Pulmonary artery endothelial cell (primary cell): ENCODE measurements at regions not wholly inside any gene's neighbourhood (a gene's known extent, or its start where the extent isn't known, plus 50 kb on each side); places are given as distances from the start of the nearest gene placed in this dataset.
"Not testable (repeated sequence)": the region's sequence is repeated elsewhere in the genome, so short reads cannot be mapped to it uniquely, and the experiment has no call there.

Experiments used
- DNase-seq: peaks from one replicate; pipeline ENCODE4 v3.0.0-alpha.2; 2011; ENCODE audit warnings: low read depth, low spot score

DNA sequence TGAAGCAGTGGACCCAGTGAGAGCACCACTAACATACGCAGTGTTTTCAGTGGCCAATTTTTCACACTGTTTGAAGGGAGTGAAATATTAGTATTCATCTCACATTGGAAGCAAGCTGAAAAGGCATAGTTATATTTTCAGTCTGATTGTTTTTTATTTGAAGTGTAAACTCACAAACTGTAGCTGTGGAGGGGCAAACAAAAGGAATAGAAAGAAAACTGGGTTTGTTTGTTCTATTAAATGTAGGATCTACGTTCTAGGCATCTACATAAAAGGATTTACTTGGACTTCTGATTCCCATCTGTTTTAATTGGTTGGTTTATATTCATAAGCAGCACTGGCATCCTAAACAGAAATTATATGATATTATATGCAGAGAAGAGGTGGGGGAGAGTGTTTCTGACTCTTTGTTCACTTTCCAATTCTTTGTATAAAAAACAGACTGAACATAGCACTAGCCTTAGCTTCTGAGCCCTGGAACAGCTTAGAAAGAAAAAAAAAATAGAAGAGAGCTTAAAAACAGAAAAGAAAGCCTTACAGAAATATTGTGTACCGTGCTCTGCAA lies 447.8 kb upstream of the KCND2 start:
- no peak for DNase-seq

DNA sequence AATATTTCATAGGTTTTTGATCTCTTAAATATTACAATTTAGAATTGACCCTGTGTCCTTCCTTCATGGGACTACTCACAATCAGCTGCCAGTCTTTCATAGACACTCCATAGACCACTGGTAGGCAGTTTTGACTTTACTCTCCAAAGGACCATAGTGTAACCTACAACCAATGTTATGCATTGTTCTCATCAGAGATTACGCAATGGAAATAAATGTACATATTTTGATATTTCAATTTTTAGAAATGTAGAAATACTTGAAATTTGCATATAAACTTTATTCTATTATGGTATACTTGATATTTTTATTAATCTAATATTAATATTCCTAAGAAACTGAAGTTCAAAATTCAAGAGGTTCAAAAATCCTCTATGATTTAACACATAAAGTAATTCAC lies 446.4 kb upstream of the KCND2 start:
- no peak for DNase-seq

GRCh38 chr7:119838444-119838843 lies 434.5 kb upstream of the KCND2 start:
- no peak for DNase-seq

- no peak for DNase-seq
These were observed 430.6 kb upstream of the KCND2 start for GRCh38 chr7:119842337-119842736.

- DNase-seq = no peak
These were observed 430.2 kb upstream of the KCND2 start for GRCh38 chr7:119842786-119843185.

DNA sequence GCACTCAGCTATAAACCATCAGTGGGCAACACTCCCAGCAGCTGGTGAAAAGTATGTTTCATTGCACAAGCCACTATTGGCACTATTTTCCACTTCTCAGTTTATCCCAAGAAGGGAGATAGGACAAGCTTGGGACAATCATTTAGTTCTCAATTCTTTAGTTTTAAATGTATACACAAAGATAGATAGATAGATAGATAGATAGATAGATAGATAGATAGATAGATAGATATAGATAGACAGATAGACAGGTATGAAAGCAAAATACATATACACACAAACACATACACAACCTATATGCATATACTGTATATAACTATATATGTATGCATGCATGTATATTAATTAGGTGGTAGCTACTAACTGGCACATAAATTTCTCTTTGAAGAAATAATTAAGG lies 411.6 kb upstream of the KCND2 start:
- DNase-seq = no peak

DNA sequence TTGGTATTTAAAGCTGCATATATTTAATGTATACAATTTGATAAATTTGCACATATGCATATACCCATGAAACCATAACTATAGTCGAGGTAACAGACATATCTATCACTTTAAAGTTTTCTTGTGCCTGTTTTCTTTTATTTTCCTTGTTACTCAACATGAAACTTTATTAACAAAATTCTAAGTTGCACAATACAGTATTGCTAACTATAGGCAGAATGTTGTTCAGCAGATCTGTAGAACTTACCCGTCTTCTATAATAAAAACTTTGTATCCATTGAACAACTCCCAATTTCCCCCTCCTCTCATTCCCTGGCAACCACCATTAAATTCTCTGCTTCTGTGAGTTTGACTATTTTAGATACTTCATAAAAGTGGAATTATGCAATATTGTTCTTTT lies 404.6 kb upstream of the KCND2 start:
- DNase-seq = no peak

DNA sequence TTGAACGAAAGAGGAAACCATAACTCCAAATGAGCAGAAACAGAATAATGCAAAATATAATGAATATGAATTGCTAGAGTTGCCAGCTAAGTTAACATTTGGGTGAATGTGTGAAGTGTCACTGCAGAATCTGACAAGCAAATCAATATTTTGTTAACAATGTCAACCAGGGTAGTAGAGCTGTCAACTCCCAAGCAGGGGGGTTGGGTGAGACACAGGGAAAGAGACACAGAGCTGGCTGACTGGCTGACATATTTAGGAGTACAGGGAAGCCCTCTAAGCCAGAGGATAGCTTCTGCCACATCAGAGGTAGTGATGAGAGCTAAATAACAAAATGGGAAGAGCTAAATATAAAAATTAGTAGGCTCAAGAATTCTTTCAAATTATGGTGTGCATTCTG lies 393.1 kb upstream of the KCND2 start:
- DNase-seq = no peak

DNA sequence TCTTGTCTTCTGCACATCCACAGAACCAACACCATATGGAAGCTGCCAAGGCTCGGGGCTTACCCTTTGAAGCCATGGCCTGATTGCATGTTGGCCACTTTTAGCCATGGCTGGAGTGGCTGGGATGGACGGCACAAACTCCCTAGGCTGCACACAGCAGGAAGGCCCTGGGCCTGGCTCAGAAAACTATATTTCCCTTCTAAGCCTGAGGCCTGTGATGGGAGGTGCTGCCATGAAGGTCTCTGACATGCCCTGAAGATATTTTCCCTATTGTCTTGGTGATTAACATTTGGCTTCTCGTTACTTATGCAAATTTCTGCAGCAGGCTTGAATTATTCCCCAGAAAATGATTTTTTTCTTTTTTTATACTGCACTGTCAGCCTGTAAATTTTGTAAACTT lies 387.0 kb upstream of the KCND2 start:
- DNase-seq = no peak

DNA sequence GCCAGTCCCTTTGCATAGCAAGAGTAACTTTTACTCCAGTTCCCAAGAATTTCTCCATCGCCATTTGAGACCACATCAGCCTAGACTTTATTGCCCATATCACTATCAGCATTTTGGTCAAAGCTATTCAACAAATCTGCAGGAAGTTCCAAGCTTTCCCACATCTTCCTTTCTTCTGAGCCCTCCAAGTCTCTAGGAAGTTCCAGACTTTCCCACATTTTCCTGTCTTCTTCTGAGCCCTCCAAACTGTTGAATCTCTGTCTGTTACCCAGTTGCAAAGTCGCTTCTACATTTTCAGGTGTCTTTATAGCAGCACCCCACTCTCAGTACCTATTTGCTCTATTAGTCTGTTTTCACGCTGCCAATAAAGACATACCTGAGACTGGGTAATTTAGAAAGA lies 386.4 kb upstream of the KCND2 start:
- DNase-seq = not testable (repeated sequence)

GRCh38 chr7:119888251-119888650 lies 384.7 kb upstream of the KCND2 start:
- DNase-seq = no peak

- DNase-seq = no peak
These were observed 382.3 kb upstream of the KCND2 start for GRCh38 chr7:119890631-119891030.

DNA sequence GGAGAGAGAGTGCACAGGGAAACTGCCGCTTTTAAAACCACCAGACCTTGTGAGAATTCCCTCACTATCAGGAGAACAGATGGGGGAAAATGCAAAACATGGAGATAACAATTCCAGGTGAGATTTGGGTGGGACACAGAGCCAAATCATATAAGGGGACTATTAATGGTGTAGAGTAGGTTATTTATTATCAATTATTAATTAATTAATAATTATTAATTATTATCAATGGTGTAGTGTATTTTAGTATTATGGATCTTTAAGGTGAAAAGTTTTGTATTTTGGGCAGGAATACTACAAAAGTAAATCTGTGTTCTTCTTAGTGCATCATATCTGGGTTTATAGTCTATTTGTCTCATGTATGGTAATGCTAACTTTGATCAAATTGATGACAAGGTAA lies 377.7 kb upstream of the KCND2 start:
- DNase-seq = no peak

DNA sequence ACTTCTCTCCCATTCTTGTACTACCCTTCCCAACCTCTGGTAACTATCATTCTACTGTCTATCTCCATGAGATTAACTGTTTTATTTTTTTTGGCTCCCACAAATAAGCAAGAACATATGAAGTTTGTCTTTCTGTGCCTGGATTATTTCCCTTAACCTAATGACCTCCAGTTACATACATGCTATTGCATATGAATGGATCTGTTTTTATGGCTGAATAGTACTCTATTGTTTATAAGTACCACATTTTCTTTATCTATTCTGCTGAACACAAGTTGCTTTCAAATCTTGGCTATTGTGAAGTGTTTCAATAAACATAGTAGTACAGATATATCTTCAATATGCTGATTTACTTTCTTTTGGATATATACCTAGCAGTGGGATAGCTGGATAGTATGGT lies 376.6 kb upstream of the KCND2 start:
- no peak for DNase-seq

DNA sequence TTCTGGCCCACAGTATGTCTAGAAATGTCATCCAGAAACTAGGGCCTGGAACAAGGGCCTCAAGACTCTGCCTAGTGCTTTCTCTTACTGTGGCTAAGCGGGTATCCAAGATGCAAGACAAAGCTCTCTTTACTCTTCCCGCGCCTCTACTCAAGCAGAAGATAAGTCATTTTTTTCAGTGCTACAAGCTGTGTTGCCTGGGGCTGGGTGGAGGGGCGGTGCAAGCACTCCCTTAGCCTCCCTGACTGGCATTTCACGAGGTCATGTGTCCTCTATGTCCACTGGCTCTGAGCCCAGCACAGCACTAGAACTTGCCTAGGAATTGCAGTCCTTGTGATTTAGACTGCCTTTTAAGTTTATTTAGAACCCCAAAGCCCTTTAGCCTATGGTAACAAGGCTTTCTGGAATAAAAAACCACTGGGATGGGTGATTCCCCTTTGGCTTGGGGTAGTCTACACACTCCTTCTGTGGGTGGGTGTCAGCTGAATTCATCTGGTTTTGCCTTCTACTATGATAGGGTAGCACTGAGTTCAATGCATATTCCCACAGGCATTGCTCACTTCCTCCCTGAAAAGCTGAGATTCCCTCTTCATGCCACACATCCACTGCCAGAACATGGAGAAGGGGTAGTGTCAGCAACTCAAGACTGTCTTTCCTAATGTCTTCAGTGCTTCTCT lies 371.8 kb upstream of the KCND2 start:
- DNase-seq = no peak

GRCh38 chr7:119903085-119903484 lies 369.9 kb upstream of the KCND2 start:
- no peak for DNase-seq

GRCh38 chr7:119905495-119905894 lies 367.5 kb upstream of the KCND2 start:
- DNase-seq = no peak

- DNase-seq = no peak
These were observed 364.0 kb upstream of the KCND2 start for GRCh38 chr7:119908948-119909347.

- not testable (repeated sequence) for DNase-seq
These were observed 358.9 kb upstream of the KCND2 start for GRCh38 chr7:119914119-119914518.

DNA sequence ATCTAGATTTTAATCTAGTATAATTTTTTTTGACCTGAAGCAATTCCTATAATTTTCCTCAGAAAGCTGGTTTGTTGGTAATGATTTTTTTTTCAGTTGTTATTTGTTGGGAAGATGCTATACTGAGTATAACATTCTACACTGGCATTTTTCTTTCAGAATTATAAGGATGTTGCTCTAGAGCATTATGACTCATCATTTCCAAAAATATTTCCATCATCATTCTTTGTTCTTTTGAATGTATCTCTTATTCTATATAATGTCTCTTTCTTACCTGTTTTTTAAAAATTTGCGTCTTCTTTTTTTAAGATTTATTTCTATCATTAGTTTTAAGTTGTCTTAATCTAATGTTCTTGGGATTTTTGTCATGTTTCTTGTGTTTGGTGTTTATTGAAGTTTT lies 356.5 kb upstream of the KCND2 start:
- DNase-seq = no peak

DNA sequence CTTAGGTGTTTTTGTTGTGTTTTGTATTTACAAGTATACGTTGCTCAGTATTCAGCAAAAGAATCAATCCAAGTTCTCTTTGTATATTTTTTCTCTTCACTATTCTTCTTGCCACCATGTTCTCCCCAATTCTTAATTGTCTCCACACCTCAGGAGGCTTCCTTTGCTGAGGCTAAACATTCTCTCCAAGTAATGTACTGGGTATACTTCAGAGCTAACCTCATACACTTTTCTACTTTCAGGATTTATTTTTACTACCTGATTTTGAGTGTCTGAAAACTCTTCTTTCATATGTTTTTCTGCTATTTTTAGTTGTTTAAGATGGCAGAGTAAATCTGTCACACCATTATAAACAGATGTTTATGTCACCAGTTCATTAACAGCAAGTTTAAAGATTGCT lies 354.8 kb upstream of the KCND2 start:
- no peak for DNase-seq

- no peak for DNase-seq
These were observed 353.0 kb upstream of the KCND2 start for GRCh38 chr7:119919986-119920385.

GRCh38 chr7:119925581-119926289 lies 347.2 kb upstream of the KCND2 start:
- DNase-seq = no peak
